ENCODE measurements at regions not wholly inside any gene's neighbourhood (a gene's known extent, or its start where the extent isn't known, plus 50 kb on each side); places are given as distances from the start of the nearest gene placed in this dataset.

DNA sequence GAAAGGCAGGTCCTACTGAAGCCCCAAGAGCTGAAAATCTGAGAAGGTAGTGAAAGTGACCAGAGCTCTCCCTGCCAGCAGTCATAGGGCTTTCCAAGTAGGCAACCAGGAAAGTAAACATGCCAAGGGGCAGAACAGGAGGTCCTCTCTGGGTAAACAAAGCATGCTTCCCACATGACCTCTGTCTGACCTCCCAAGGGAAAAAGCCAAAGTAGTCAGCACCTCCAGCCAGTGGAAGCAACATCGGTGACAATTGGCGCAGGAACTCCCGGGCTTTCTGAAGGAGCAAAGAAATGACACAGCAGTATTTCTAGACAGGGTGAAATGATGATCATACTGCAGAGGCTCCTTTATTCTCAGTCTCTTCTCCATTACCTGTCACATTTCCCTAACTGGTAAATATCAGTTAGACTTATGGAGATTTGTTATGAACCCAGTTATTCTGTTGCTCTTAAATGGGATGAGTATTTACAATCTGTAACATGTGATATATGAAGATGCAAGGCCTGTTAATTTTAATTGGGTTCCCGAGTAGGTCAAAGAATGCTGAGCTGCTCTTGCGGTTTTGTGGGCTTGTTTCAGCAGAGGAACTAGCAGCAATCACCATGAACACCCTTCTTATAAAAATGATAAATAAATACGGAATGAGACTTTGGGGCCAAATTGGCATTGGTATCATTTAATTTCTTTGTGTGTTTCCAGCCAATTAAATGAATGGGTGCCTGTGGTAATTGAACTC, 321.0 kb downstream of the RND3 start (continued):
- TF ChIP-seq E4F1 (CRISPR knock-in tag; IDR thresholded peaks at IDR 0.05; ENCODE audit: borderline replicate concordance) (peak; percentile 33; the same call in 1 of the 2 replicates), JUND (IDR thresholded peaks at IDR 0.05; ENCODE audit: borderline replicate concordance, low read depth, low read length) (0 out of 2 replicates have a peak, but pooled peaks have one; percentile 16), JUND (tag; IDR thresholded peaks at IDR 0.05; ENCODE audit: borderline replicate concordance, low read depth, low read length) (peak; percentile 38; the same call in 2 of the 3 replicates), ZBTB11 (CRISPR knock-in tag; IDR thresholded peaks at IDR 0.05) (peak in 1 of 3 experiments; percentile 23; a peak in 1 of 6 replicates), SLC30A9 (CRISPR knock-in tag; IDR thresholded peaks at IDR 0.05) (no peak), MAFG (tag; conservative IDR thresholded peaks at IDR 0.05) (peak; percentile 96), PPARD (CRISPR knock-in tag; IDR thresholded peaks at IDR 0.05) (no peak), ATF1 (CRISPR knock-in tag; IDR thresholded peaks at IDR 0.05) (no peak), ATF1 (tag; IDR thresholded peaks at IDR 0.05) (0 out of 2 replicates have a peak, but pooled peaks have one; percentile 22), CBX8 (IDR thresholded peaks at IDR 0.05; ENCODE audit: borderline replicate concordance, extremely low read depth, low read depth, low read length, poor library complexity, severe bottlenecking) (no peak), ZNF41 (CRISPR knock-in tag; conservative IDR thresholded peaks at IDR 0.05) (peak; percentile 57; the same call in 1 of the 2 replicates), OTX1 (CRISPR knock-in tag; IDR thresholded peaks at IDR 0.05) (no peak; the same call in 1 of the 2 replicates), MEF2A (IDR thresholded peaks at IDR 0.05; ENCODE audit: control insufficient read depth, low read depth, low read length) (no peak), DDX20 (tag; IDR thresholded peaks at IDR 0.05; ENCODE audit: low read depth) (0 out of 2 replicates have a peak, but pooled peaks have one; percentile 51), ZNF589 (CRISPR knock-in tag; IDR thresholded peaks at IDR 0.05; ENCODE audit: low read depth) (no peak; the same call in 1 of the 2 replicates), ZNF766 (CRISPR knock-in tag; conservative IDR thresholded peaks at IDR 0.05) (peak; percentile 83), NR2C1 (IDR thresholded peaks at IDR 0.05) (no peak), NR2C1 (tag; IDR thresholded peaks at IDR 0.05) (peak; percentile 79), ARID3A (IDR thresholded peaks at IDR 0.05; ENCODE audit: borderline replicate concordance, low read depth, low read length) (0 out of 2 replicates have a peak, but pooled peaks have one; percentile 10), RAD51 (IDR thresholded peaks at IDR 0.05; ENCODE audit: borderline replicate concordance, low read depth) (no peak)

Measured in K562 (cell line).